ENCODE measurements at regions not wholly inside any gene's neighbourhood (a gene's known extent, or its start where the extent isn't known, plus 50 kb on each side); places are given as distances from the start of the nearest gene placed in this dataset.
"Not testable (repeated sequence)": the region's sequence is repeated elsewhere in the genome, so short reads cannot be mapped to it uniquely, and the experiment has no call there.

- Mint-ChIP-seq H3K27me3 (no peaks in the 10 kb centered on the region), H3K27ac (no peak overlapping the region), H3K4me3 (no peak overlapping the region), H3K4me1 (no peaks in the 10 kb centered on the region), H3K9me3 (no peaks in the 10 kb centered on the region), H3K36me3 (no peaks in the 10 kb centered on the region)
Measured at GRCh38 chr1:70785287-70785686, 262.3 kb downstream of the PTGER3 start.

DNA sequence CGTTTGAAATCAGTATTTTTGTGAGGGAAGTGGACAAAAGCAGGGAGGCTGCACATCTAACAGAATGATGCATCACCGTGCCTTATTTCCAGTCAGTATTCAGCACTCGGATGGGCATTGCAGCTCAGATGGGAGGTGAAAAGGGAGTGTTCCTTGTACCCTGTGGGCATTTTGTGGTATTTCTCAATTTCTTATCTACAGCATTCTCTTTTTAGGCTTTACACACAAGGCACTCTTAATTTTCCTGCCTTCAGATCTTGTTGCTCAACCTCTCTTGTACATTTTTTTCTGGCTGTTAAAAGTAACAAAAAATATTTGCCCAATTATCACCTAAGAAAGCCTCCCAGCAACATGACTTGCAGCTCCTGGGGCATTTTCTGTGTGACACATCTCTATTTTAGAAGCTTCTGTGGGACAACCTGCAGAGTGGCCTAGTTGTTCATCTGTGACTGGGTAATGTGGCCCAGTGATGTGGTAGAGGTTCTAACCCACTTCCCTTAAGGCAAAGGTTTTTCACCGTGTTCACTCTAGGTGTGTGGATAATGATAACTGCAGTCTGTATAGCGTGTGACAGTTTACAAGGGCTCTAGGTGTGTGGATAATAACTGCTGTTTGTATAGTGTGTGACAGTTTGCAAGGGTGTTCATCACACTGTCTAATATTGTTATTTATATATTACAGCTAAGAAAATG is 257.2 kb downstream of the PTGER3 start:
- no peak overlapping the region for H3K4me3 Mint-ChIP-seq
- H3K36me3 Mint-ChIP-seq, result no peaks in the 10 kb centered on the region
- no peak overlapping the region for H3K27ac Mint-ChIP-seq
- no peaks in the 10 kb centered on the region for H3K4me1 Mint-ChIP-seq
- no peaks in the 10 kb centered on the region for H3K9me3 Mint-ChIP-seq
- no peaks in the 10 kb centered on the region for H3K27me3 Mint-ChIP-seq

DNA sequence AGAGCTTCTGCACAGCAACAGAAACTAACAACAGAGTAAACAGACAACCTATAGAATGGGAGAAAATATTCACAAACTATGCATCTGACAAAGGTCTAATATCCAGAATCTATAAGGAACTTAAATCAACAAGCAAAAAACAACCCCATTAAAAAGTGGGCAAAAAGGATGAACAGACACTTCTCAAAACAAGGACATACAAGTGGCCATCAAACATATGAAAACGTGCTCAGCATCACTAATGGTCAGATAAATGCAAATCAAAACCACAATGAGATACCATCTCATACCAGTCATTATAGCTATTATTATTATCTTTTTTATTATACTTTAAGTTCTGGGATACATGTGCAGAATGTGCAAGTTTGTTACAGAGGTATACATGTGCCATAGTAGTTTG is 252.6 kb downstream of the PTGER3 start:
- H3K27ac Mint-ChIP-seq, H3K4me1 Mint-ChIP-seq, H3K27me3 Mint-ChIP-seq, H3K36me3 Mint-ChIP-seq, H3K9me3 Mint-ChIP-seq, H3K4me3 Mint-ChIP-seq: not testable (repeated sequence)

DNA sequence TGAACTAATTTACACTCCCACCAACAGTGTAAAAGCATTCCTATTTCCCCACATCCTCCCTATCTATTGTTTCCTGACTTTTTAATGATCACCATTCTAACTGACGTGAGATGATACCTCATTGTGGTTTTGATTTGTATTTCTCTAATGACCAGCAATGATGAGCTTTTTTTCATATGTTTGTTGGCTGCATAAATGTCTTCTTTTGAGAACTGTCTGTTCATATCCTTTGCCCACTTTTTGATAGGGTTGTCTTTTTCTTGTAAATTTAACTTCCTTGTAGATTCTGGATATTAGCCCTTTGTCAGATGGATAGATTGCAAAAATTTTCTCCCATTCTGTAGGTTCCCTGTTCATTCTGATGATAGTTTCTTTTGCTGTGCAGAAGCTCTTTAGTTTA is 251.3 kb downstream of the PTGER3 start:
- not testable (repeated sequence) for H3K4me3 Mint-ChIP-seq, H3K36me3 Mint-ChIP-seq, H3K27me3 Mint-ChIP-seq

GRCh38 chr1:70802625-70803024 is 245.0 kb downstream of the PTGER3 start:
- H3K27me3 Mint-ChIP-seq, H3K36me3 Mint-ChIP-seq, H3K9me3 Mint-ChIP-seq, H3K27ac Mint-ChIP-seq, H3K4me3 Mint-ChIP-seq, H3K4me1 Mint-ChIP-seq: not testable (repeated sequence)

More for the DNA sequence above, 251.3 kb downstream of the PTGER3 start:
- H3K9me3 Mint-ChIP-seq, H3K27ac Mint-ChIP-seq, H3K4me1 Mint-ChIP-seq: not testable (repeated sequence)

DNA sequence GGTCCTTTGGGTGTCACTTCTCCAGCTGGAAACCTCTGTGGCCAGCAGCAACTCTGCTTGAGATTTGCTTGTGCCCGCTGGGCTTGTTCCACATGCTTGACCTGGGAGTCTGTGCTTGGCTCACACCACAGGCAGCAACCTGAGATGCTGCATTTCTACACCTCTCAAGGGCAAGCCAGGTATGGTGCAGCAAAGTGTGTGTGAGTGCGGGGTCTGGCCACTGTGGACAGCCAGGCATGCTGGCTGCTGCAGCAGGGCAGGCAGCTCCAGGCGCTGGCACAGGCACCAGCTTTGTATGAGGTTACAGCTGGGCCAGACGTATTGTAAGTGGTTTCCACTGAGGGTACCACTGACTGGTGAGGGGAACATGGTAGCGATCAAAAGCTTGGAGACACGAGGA is 242.0 kb downstream of the PTGER3 start:
- Mint-ChIP-seq H3K36me3 (no peaks in the 10 kb centered on the region), H3K27ac (no peak overlapping the region), H3K27me3 (no peaks in the 10 kb centered on the region), H3K4me1 (no peaks in the 10 kb centered on the region), H3K4me3 (no peak overlapping the region), H3K9me3 (no peaks in the 10 kb centered on the region)

DNA sequence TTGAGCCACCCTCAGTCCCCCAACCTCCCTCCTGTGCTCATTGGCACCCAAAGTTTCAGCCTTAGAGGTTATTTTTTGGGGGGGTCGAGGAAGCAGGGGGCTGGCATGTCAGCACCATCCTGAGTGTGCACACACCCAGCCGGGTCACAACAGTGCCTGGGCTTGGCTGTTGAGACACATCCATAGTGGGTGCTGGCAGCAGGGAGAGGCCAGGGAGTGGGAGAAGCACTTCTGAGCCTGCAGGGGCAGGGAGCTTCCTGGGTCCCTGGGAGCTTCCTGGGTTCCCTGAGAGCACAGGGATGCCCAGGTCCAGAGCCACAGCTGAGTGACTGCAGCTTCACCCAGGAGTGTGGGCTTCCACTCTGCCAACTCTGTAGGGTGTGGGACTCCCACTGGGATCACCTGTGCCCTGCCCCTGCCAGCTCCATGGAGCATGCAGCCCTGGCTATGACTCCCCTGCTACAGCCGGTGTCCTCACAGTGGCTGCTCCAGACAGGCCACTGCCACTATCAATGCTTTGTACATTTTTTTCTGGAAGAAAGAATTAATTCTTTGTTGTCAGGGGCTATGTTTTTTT is 240.4 kb downstream of the PTGER3 start:
- no peak overlapping the region for H3K4me3 Mint-ChIP-seq
- H3K4me1 Mint-ChIP-seq, result no peaks in the 10 kb centered on the region
- no peaks in the 10 kb centered on the region for H3K36me3 Mint-ChIP-seq
- no peak overlapping the region for H3K27ac Mint-ChIP-seq
- H3K27me3 Mint-ChIP-seq, result no peaks in the 10 kb centered on the region
- no peaks in the 10 kb centered on the region for H3K9me3 Mint-ChIP-seq

GRCh38 chr1:70809069-70809468 is 238.5 kb downstream of the PTGER3 start:
- Mint-ChIP-seq H3K4me3 (no peak overlapping the region), H3K27ac (no peak overlapping the region), H3K27me3 (no peaks in the 10 kb centered on the region), H3K9me3 (peaks cover 0 to 4% (median 2%) of the 10 kb centered on the region in 3 donors), H3K4me1 (no peaks in the 10 kb centered on the region), H3K36me3 (no peaks in the 10 kb centered on the region)

- Mint-ChIP-seq H3K4me3 (no peak overlapping the region), H3K4me1 (no peaks in the 10 kb centered on the region), H3K27ac (no peak overlapping the region), H3K27me3 (no peaks in the 10 kb centered on the region), H3K36me3 (no peaks in the 10 kb centered on the region), H3K9me3 (peaks cover 0 to 4% (median 2%) of the 10 kb centered on the region in 3 donors)
Measured at GRCh38 chr1:70811815-70812214, 235.8 kb downstream of the PTGER3 start.

GRCh38 chr1:70812442-70813109 is 235.0 kb downstream of the PTGER3 start:
- no peaks in the 10 kb centered on the region for H3K4me1 Mint-ChIP-seq
- H3K4me3 Mint-ChIP-seq, result no peak overlapping the region
- no peak overlapping the region for H3K27ac Mint-ChIP-seq
- no peaks in the 10 kb centered on the region for H3K27me3 Mint-ChIP-seq
- peaks cover 0 to 4% (median 2%) of the 10 kb centered on the region in 3 donors for H3K9me3 Mint-ChIP-seq
- no peaks in the 10 kb centered on the region for H3K36me3 Mint-ChIP-seq

GRCh38 chr1:70818401-70818800 is 229.2 kb downstream of the PTGER3 start:
- H3K9me3 Mint-ChIP-seq, result peaks cover 0 to 3% (median 2%) of the 10 kb centered on the region in 3 donors
- no peak overlapping the region for H3K4me3 Mint-ChIP-seq
- no peaks in the 10 kb centered on the region for H3K27me3 Mint-ChIP-seq
- no peaks in the 10 kb centered on the region for H3K36me3 Mint-ChIP-seq
- H3K4me1 Mint-ChIP-seq, result no peaks in the 10 kb centered on the region
- H3K27ac Mint-ChIP-seq, result no peak overlapping the region

DNA sequence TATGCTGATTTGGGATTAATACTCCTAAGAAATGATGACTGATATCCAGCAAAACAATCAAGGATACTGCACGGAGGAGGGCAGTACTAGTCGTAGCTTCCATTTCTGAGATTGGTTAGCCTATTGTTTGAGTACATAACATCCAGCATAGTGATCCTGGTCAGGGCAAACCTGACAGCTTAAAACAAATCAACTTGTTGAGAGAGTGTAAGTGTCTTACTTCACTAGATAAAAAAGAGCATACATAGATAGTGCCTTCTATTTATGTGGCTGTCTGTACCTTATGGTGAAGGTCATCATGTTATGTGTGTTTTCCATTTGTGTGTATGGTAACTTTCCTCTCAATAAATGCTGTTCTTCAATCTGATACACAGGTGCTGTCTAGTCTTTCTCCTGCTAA is 228.4 kb downstream of the PTGER3 start:
- no peaks in the 10 kb centered on the region for H3K9me3 Mint-ChIP-seq
- H3K27me3 Mint-ChIP-seq, result no peaks in the 10 kb centered on the region
- no peaks in the 10 kb centered on the region for H3K36me3 Mint-ChIP-seq
- no peaks in the 10 kb centered on the region for H3K4me1 Mint-ChIP-seq
- no peak overlapping the region for H3K4me3 Mint-ChIP-seq
- H3K27ac Mint-ChIP-seq, result no peak overlapping the region

DNA sequence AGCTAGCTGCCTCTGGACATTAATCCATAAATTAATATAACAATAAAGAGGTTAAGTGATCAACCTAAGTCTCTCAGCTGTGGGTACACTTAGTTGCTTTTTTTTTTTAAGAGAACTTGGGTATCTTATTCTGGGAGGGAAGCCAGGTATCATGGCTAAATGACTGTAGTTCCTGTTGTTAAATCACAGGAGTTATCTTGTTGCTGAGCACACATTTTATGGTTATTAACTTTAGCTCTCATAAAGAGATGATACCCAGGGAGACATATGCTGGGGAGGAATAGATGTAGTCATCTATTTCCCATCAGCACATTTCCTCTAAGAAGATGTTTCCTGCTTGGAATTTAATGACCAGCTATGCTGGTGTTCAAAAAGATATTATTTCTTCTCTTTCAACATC is 227.8 kb downstream of the PTGER3 start:
- no peak overlapping the region for H3K27ac Mint-ChIP-seq
- no peaks in the 10 kb centered on the region for H3K4me1 Mint-ChIP-seq
- H3K36me3 Mint-ChIP-seq, result no peaks in the 10 kb centered on the region
- H3K9me3 Mint-ChIP-seq, result no peaks in the 10 kb centered on the region
- H3K27me3 Mint-ChIP-seq, result no peaks in the 10 kb centered on the region
- no peak overlapping the region for H3K4me3 Mint-ChIP-seq

DNA sequence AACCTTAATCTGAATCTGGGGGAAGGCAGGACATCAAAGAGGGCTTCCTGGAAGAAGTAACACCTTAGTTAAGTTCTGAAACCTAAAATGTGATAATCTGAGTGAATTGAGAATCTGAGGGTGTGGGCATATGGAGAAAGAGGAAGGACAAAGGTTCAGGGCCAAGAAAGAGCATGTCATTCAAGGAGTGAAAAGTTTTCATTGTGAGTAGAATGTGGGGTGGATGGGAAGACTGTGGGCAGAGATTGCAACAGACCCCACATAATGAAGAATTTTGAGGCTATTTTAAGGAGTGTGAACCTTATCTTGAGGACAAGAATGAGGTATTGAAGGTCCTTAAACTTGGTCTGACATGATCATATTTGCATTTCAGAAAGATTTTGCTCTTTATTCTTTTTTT is 227.2 kb downstream of the PTGER3 start:
- no peaks in the 10 kb centered on the region for H3K36me3 Mint-ChIP-seq
- no peak overlapping the region for H3K27ac Mint-ChIP-seq
- no peak overlapping the region for H3K4me3 Mint-ChIP-seq
- no peaks in the 10 kb centered on the region for H3K9me3 Mint-ChIP-seq
- no peaks in the 10 kb centered on the region for H3K27me3 Mint-ChIP-seq
- H3K4me1 Mint-ChIP-seq, result no peaks in the 10 kb centered on the region

GRCh38 chr1:70820995-70821394 is 226.6 kb downstream of the PTGER3 start:
- Mint-ChIP-seq H3K27ac (no peak overlapping the region), H3K4me1 (no peaks in the 10 kb centered on the region), H3K36me3 (no peaks in the 10 kb centered on the region), H3K4me3 (no peak overlapping the region), H3K27me3 (no peaks in the 10 kb centered on the region), H3K9me3 (no peaks in the 10 kb centered on the region)

DNA sequence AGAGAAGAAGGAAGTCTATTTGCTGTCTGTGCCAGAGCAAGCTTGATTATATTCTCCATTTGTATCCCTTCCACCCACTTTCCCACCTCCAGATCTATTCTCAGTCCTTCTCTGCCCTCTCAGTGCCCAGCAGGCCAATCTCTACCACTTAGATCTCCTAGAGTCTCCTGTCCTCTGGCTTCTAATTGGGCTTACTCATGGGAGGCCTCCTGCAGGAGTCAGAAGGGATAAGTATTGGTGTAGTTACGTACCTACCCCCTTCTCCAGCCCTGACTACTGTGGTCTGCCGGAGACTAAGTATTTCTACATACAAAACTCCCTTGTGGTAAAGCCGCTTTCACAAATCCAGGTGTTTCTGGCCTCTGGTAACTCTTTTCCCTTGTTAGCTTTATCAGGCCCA is 221.2 kb downstream of the PTGER3 start:
- H3K27ac Mint-ChIP-seq, result no peak overlapping the region

More for the DNA sequence above, 221.2 kb downstream of the PTGER3 start:
- Mint-ChIP-seq H3K9me3 (peaks cover 2 to 5% (median 3%) of the 10 kb centered on the region in 3 donors), H3K27me3 (no peaks in the 10 kb centered on the region), H3K4me3 (no peak overlapping the region), H3K36me3 (no peaks in the 10 kb centered on the region), H3K4me1 (no peaks in the 10 kb centered on the region)

Measured in IgD-negative memory B cell (primary cell).